ENCODE measurements at regions not wholly inside any gene's neighbourhood (a gene's known extent, or its start where the extent isn't known, plus 50 kb on each side); places are given as distances from the start of the nearest gene placed in this dataset.
"Not testable (repeated sequence)": the region's sequence is repeated elsewhere in the genome, so short reads cannot be mapped to it uniquely, and the experiment has no call there.

GRCh38 chr12:115810122-115810901 lies 467.2 kb downstream of the MED13L start:
- DNase-seq: no peak

DNA sequence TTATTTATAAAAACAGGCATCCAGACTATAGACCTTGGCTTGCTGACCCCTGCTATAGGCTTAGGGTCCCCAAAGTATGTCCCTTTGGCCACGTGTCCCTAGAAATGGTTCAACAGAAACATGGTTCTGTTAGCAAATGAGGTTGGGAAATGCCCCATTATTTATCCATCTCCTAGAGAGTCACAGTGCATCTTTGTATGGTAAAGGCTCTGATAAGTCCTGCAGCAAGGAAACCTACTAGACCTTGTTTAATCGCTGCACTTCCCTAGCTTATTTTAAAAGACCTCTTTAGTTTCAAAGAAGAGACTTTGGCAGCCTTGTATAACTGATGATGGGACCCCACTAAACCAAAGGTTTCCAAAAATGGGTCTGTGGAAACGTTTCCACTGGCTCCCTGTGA lies 471.5 kb downstream of the MED13L start:
- DNase-seq: no peak

DNA sequence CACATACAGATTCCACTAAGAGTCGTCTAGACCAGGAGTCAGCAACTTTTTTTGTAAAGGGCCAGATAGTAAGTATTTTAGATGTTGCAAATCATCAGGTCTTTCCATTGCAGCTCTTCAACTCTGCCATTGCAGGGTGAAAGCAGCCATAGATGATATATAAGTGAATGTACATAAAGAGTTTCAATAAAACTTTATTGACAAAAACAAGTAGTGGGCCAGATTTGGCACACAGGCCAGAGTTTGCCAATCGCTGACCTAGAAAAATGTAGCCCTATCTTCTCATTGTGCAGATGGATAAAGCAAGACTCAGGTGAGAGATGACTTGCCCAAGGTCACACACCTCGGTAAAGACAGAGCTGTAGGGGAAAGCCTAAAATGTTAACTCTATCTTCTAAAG lies 474.7 kb downstream of the MED13L start:
- DNase-seq: no peak

GRCh38 chr12:115801871-115802270 lies 475.6 kb downstream of the MED13L start:
- no peak for DNase-seq

GRCh38 chr12:115799610-115800009 lies 477.9 kb downstream of the MED13L start:
- no peak for DNase-seq

GRCh38 chr12:115798309-115798917 lies 479.1 kb downstream of the MED13L start:
- no peak for DNase-seq

- no peak for DNase-seq
Observed at GRCh38 chr12:115794659-115795081, 482.8 kb downstream of the MED13L start.

DNA sequence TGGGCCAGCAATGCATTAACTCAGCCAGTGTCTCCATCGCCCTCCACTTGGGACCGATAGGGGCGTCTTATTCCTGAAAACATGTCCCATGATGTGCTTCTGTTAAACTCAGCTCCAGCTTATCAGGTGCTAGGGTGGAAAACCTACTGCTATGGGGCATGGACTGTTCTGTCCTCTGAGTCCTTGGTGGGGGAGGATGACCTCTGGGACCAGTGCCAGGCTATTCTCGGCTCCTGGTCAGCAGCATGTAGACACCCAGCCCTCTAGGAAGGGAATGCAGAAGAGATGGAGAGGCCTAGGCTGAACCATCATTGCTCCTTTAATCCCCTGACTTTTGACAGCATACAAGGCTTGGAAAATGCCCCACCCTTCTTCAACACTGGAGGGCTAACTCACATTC lies 486.2 kb downstream of the MED13L start:
- no peak for DNase-seq

GRCh38 chr12:115790526-115790925 lies 487.0 kb downstream of the MED13L start:
- DNase-seq: no peak

DNA sequence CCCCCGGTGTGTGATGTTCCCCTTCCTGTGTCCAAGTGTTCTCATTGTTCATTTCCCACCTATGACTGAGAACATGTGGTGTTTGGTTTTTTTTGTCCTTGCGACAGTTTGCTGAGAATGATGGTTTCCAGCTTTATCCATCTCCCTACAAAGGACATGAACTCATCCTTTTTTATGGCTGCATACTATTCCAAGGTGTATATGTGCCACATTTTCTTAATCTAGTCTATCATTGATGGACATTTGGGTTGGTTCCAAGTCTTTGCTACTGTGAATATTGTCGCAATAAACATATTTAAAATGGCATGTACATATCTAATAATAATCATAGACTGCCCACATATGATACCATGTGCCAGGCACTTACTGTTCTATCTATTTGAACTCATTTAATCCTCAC lies 491.0 kb downstream of the MED13L start:
- DNase-seq: not testable (repeated sequence)

DNA sequence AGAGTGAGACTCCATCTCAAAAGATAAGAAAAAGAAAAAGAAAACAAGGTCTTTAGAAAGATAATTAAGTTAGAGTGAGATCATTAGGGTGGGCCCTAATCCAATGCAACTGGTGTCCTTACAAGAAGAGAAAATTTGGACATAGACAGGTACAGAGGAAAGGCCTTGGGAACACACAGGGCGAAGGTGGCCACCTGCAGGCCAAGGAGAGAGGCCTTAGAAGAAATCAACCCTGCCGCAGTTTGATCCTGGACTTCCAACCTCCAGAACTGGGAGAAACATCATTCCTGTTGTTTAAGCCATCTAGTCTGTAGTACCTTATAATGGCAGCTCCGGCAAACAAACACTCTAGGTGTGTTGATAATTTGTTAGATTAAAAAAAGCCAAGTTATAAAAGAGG lies 491.9 kb downstream of the MED13L start:
- DNase-seq: no peak

GRCh38 chr12:115776399-115776798 lies 501.1 kb downstream of the MED13L start:
- DNase-seq: no peak

DNA sequence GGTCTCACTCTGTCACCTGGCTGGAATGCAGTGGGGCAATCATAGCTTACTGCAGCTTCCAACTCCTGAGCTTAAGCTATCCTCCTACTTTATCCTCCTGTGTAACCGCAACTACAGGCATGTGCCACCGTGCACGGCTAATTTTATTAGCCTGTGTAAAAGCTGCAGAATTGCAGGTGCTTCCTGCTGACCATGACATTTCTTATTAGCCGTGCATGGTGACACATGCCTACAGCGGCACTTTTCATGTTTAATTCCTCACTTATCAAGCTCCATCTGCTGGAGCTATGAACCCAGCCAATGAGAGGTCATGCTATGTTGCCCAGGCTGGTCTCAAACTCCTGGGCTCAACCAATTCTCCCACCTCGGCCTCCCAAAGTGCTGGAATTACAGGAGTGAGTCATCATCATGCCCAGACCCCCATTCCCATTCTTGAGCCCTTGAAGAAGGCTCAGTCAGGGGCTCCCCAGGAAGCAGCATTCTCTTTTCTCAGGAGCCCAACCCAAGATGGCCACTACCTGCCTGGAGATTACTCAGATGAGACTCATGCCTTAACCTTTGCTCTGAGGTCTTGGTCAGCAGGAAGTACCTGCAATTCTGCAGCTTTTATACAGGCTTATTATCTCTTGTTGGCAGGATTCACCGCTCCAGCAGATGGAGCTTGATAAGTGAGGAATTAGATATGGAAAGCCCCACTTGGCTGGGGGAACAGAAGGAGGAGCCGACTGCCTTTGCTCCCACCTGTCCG lies 503.2 kb downstream of the MED13L start:
- no peak for DNase-seq

GRCh38 chr12:115771601-115772000 lies 505.9 kb downstream of the MED13L start:
- DNase-seq: no peak

DNA sequence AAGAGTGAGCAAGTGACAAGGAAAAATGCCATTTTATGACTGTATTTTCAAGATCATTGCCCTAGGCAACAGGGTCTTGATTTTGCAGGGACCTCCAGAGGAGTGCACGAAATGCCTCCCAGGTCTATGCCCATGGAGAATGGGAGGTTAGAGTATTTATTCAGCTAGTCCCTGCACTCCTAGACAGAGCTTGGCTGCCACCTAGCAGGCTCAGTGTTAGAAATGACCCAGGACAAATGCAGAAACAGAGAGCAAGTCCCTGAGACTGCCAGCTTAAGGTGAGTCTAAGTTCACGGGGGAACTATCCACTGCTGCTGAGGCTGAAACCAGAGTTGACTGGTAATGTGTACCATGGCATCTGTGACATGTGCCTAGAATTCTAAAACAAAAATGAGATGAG lies 506.4 kb downstream of the MED13L start:
- no peak for DNase-seq

- DNase-seq: no peak
Observed at GRCh38 chr12:115770643-115771042, 506.9 kb downstream of the MED13L start.

GRCh38 chr12:115767916-115768315 lies 509.6 kb downstream of the MED13L start:
- no peak for DNase-seq

GRCh38 chr12:115763982-115764621 lies 513.4 kb downstream of the MED13L start:
- DNase-seq: no peak

DNA sequence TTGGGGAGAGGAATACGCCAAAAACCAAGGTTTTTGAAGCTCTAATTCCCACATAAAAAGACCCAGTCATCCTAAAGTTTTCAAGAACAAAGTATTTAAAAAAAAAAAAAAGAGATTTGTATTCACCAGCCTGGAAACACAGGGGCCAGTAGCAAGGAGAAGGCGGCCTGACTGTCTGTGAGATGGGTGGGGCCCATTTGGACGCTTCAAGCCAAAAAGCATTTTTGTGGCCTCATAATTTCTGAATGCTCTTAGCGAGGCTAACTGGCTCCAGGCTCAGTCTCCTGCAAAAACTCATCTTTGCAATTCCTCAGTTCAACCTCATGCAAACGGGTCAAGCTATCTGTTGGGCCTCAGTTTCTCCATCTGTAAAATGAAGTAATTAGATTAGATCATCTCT lies 514.1 kb downstream of the MED13L start:
- DNase-seq: no peak

DNA sequence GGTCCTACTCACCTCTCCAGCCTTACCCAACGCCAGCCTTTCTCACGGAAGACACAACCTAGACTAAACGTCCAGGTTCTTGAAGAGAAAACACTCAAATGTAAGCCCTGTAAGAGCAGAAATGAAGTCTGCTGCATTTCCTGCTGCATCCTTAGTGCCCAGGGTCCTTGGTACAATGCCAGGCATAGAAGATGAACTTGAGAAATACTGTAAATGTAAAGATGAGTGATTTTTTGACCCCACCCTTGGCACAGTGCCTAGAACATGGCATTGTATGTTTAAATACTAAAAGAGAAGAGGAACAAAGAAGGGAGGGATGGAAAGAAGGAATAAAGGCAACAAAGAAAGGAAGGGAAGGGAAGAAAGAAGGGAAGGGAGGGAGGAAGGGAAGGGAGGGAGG lies 514.6 kb downstream of the MED13L start:
- DNase-seq: no peak

DNA sequence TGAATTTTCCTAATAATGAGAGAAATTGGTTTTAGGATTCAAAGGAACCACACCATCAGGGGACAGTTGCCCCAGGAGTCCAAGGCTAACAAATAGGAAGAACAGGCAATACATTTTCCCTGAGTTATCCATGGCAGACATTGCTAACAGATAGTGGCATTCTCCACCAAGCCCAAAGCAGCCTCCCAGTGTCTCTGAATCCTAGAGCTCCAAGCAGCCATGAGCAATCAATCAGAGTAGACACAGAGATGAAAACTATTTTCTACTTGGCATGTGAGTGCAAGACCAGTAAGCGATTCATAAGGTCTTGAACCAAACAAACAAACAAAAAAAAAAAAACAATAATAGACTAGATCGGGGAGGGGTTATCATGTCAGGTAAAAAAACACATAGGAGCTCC lies 515.7 kb downstream of the MED13L start:
- DNase-seq: no peak

GRCh38 chr12:115760231-115760630 lies 517.3 kb downstream of the MED13L start:
- no peak for DNase-seq

DNA sequence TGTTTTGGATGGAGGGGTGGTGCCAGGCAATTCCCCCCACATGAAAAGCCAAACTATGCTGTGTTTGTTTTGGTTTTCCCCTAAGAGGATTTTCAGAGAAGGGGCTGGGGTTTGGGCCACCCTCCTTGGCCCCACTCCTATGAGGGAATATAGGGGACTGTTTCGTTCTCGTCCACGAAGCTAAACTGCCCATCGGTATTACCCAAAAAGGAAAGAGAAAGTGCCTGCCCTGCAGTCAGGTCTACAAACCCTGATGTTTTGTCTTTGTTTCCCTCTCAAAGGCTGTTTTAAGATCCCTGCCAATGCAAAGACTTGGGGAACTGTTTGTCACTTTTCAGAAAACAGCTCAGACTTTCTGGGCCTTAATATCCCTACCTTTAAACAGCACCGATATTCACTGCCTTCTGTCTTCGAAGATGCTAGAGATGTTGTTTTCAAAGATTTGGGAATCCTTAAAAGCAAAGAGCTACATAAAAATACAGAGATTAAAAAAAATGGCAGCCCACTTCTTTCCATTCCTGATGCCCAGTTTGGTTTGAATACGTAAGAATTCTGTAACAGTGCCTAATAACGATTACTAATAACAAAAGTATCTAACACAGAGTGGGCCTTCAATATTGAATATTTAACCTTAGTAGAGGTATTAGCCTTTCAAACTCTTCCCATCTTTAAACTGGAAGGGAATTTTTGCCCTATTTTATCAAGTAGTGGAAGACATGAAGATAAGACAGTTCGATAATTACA lies 518.4 kb downstream of the MED13L start:
- DNase-seq: no peak
